Endothelial cell of umbilical vein (primary cell): ENCODE measurements at regions not wholly inside any gene's neighbourhood (a gene's known extent, or its start where the extent isn't known, plus 50 kb on each side); places are given as distances from the start of the nearest gene placed in this dataset.

ENCODE experiments used
- CTCF ChIP-seq, 2 donors: IDR thresholded peaks; 1 replicate in 1 of 2; 2 replicates in 1 of 2; pipeline ENCODE4 v1.5.1; 2011; ENCODE audit warnings: low read length in 2 of 2, mild to moderate bottlenecking in 2 of 2, moderate library complexity in 2 of 2, control low read depth in 1 of 2, inconsistent platforms in 1 of 2, low read depth in 1 of 2; ENCODE audit not compliant: insufficient read depth in 1 of 2; ENCODE audit errors: extremely low read depth in 1 of 2
- EZH2 ChIP-seq: IDR thresholded peaks from 2 replicates; pipeline ENCODE4 v1.6.1; 2012; ENCODE audit warnings: borderline replicate concordance, low read depth, mild to moderate bottlenecking, moderate library complexity, low read length, inconsistent platforms; ENCODE audit not compliant: severe bottlenecking
- FOS ChIP-seq: IDR thresholded peaks from 2 replicates; pipeline ENCODE4 v1.6.1; 2011; ENCODE audit warnings: mild to moderate bottlenecking, low read length, moderate library complexity, borderline replicate concordance; ENCODE audit not compliant: insufficient read depth
- GATA2 ChIP-seq: IDR thresholded peaks from 2 replicates; pipeline ENCODE4 v1.7.0; 2011; ENCODE audit warnings: low read depth, mild to moderate bottlenecking, moderate library complexity, mixed read lengths, low read length; ENCODE audit not compliant: insufficient read length, insufficient read depth
- MAX ChIP-seq: IDR thresholded peaks from 2 replicates; pipeline ENCODE4 v1.6.1; 2011; ENCODE audit not compliant: insufficient read depth, insufficient read length
- POLR2A ChIP-seq: IDR thresholded peaks from 2 replicates; pipeline ENCODE4 v1.6.1; 2012; ENCODE audit warnings: low read depth, mild to moderate bottlenecking, control low read depth, low read length
- POLR2AphosphoS5 ChIP-seq: IDR thresholded peaks from 2 replicates; pipeline ENCODE4 v1.6.1; 2012; ENCODE audit warnings: low read depth, mild to moderate bottlenecking, control low read depth, low read length, moderate library complexity; ENCODE audit not compliant: insufficient read depth

DNA sequence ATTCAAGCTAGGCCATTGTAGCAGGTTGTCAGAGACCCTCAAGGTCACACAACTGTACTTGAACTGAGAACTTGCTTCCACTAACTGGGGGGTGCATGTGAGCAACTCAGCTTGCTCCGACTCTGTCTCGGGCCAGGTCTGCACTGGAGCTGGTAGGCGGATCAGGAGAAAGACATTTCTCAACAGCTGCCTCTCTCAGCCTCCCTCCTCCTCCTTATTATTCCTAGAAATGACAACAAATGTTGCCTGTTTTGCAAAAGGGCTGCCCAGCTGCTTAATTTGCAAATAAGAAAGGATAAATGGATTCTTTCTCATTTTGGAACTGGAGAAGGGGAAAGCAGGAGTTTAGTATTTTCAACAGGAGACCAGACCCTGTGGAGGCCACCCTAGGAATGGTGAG lies 140.5 kb downstream of the RHOU start:
- TF ChIP-seq CTCF (IDR thresholded peaks at IDR 0.05; ENCODE audit: extremely low read depth in 1 of 2, insufficient read depth in 1 of 2, low read depth in 1 of 2, low read length in 2 of 2) (no peak), POLR2A (no peak), POLR2AphosphoS5 (no peak), MAX (no peak), EZH2 (no peak), GATA2 (no peak), FOS (no peak)
